CD4-positive, alpha-beta T cell (primary cell): ENCODE measurements at regions not wholly inside any gene's neighbourhood (a gene's known extent, or its start where the extent isn't known, plus 50 kb on each side); places are given as distances from the start of the nearest gene placed in this dataset.

ENCODE experiments used
- ATAC-seq: fragments of 200-7000 bp; cut with Tn5 transposase; one replicate; pipeline ENCODE4 v1.10.0; 2022; ENCODE audit warnings: mild to moderate bottlenecking; ENCODE audit not compliant: poor library complexity
- CTCF ChIA-PET: fragments of 350-600 bp; sonication (Branson Sonifier 250); formaldehyde crosslinking; loops from one replicate; lab custom pipeline; 2021; ENCODE audit warnings: antibody characterized with exemption, inconsistent platforms; lab: Charles Lee
- POLR2A ChIA-PET: fragments of 350-600 bp; sonication (Branson Sonifier 250); formaldehyde crosslinking; loops from one replicate; lab custom pipeline; 2021; ENCODE audit warnings: antibody characterized with exemption, inconsistent platforms; lab: Charles Lee
- DNase-seq, 14 experiments: peaks; one replicate each; pipeline ENCODE4 v3.0.0-alpha.2; 2013 to 2020; ENCODE audit warnings: mixed read lengths in 2 of 14
- H3K27ac ChIP-seq, 2 donors: one replicate each; pipeline versions ENCODE4 v1.5.1 to v1.7.0; 2013; ENCODE audit warnings: low read length in 2 of 2, low read depth in 1 of 2, mild to moderate bottlenecking in 1 of 2
- H3K27me3 ChIP-seq, 2 experiments: 1 replicate in 1 of 2; 2 replicates in 1 of 2; pipeline versions ENCODE4 v1.6.1 to v1.7.0; 2013; ENCODE audit warnings: low read length in 2 of 2, control low read depth in 1 of 2, mild to moderate bottlenecking in 1 of 2, moderate library complexity in 1 of 2; ENCODE audit not compliant: insufficient read depth in 2 of 2, control insufficient read depth in 1 of 2
- H3K36me3 ChIP-seq: one replicate; pipeline ENCODE4 v1.6.1; 2013; ENCODE audit warnings: low read length, control low read depth; ENCODE audit not compliant: insufficient read depth
- H3K4me1 ChIP-seq: one replicate; pipeline ENCODE4 v1.6.1; 2013; ENCODE audit warnings: low read length, control low read depth; ENCODE audit not compliant: insufficient read depth
- H3K4me3 ChIP-seq: one replicate; pipeline ENCODE4 v1.5.1; 2013; ENCODE audit warnings: mild to moderate bottlenecking, low read length, moderate library complexity
- H3K9me3 ChIP-seq, 2 experiments: 1 replicate in 1 of 2; 2 replicates in 1 of 2; pipeline versions ENCODE4 v1.6.1 to v1.7.0; 2013; ENCODE audit warnings: low read length in 2 of 2, mild to moderate bottlenecking in 2 of 2, control low read depth in 1 of 2, moderate library complexity in 1 of 2; ENCODE audit not compliant: control insufficient read depth in 1 of 2, insufficient read depth in 1 of 2
- H3K27ac Mint-ChIP-seq: one replicate; pipeline ENCODE4 v1.8.0; 2020; ENCODE audit warnings: mixed read lengths
- H3K27me3 Mint-ChIP-seq: one replicate; pipeline ENCODE4 v1.8.0; 2021; ENCODE audit warnings: mixed read lengths
- H3K36me3 Mint-ChIP-seq: one replicate; pipeline ENCODE4 v1.8.0; 2021; ENCODE audit warnings: low read depth, mixed read lengths
- H3K4me1 Mint-ChIP-seq: one replicate; pipeline ENCODE4 v1.8.0; 2021; ENCODE audit warnings: low read depth, mixed read lengths
- H3K4me3 Mint-ChIP-seq: one replicate; pipeline ENCODE4 v1.8.0; 2020; ENCODE audit warnings: mild to moderate bottlenecking, mixed read lengths
- H3K9me3 Mint-ChIP-seq: one replicate; pipeline ENCODE4 v1.8.0; 2020; ENCODE audit warnings: mixed read lengths
- CTCF ChIP-seq: fragments of 200-600 bp; IDR thresholded peaks from one replicate; pipeline ENCODE4 v1.8.0; 2022; ENCODE audit warnings: antibody characterized with exemption, mild to moderate bottlenecking
- intact Hi-C, 2 experiments: fragments of 100-400 bp; cut with DNase I in 1 of 2; cut with micrococcal nuclease in 1 of 2; formaldehyde crosslinking; loops; one replicate each; pipeline versions ENCODE4 v1.15.1 to v1.9.0; 2023 to 2025; cut with DNase I, micrococcal nuclease

- no peak for DNase-seq
- Histone ChIP-seq H3K4me1 (no peaks in the 10 kb centered on the region), H3K4me3 (no peak overlapping the region), H3K36me3 (no peaks in the 10 kb centered on the region), H3K27ac (no peak overlapping the region), H3K27me3 (no peaks in the 10 kb centered on the region), H3K9me3 (no peaks in the 10 kb centered on the region)
- intact Hi-C loops, result no loop called here
- CTCF ChIA-PET, result no interaction called here
- H3K36me3 Mint-ChIP-seq, result no peaks in the 10 kb centered on the region
- ATAC-seq, result no peak
- no peaks in the 10 kb centered on the region for H3K4me1 Mint-ChIP-seq
- TF ChIP-seq CTCF, result no peak
- POLR2A ChIA-PET, result no interaction called here
- H3K27ac Mint-ChIP-seq, result no peak overlapping the region
- peaks cover 2% of the 10 kb centered on the region for H3K9me3 Mint-ChIP-seq
- no peak overlapping the region for H3K4me3 Mint-ChIP-seq
- H3K27me3 Mint-ChIP-seq, result no peaks in the 10 kb centered on the region
Observed at GRCh38 chr4:110851989-110852388, 229.1 kb upstream of the PITX2 start.

- no peak for DNase-seq
- no peak for ATAC-seq
- intact Hi-C loops, result no loop called here
- CTCF ChIA-PET, result no interaction called here
- Mint-ChIP-seq H3K4me1 (no peaks in the 10 kb centered on the region), H3K27me3 (no peaks in the 10 kb centered on the region), H3K27ac (no peak overlapping the region), H3K9me3 (peaks cover 2% of the 10 kb centered on the region), H3K4me3 (no peak overlapping the region), H3K36me3 (no peaks in the 10 kb centered on the region)
- no peak overlapping the region for H3K27ac ChIP-seq
- TF ChIP-seq CTCF, result no peak
- H3K4me1 ChIP-seq, result no peaks in the 10 kb centered on the region
- no peaks in the 10 kb centered on the region for H3K9me3 ChIP-seq
- POLR2A ChIA-PET, result no interaction called here
- H3K36me3 ChIP-seq, result no peaks in the 10 kb centered on the region
- H3K27me3 ChIP-seq, result no peaks in the 10 kb centered on the region
- no peak overlapping the region for H3K4me3 ChIP-seq
Observed at GRCh38 chr4:110852793-110853192, 229.9 kb upstream of the PITX2 start.

GRCh38 chr4:110853242-110853641 lies 230.4 kb upstream of the PITX2 start:
- Mint-ChIP-seq H3K27ac (no peak overlapping the region), H3K4me3 (no peak overlapping the region), H3K27me3 (no peaks in the 10 kb centered on the region), H3K9me3 (peaks cover 2% of the 10 kb centered on the region), H3K36me3 (no peaks in the 10 kb centered on the region), H3K4me1 (no peaks in the 10 kb centered on the region)
- no peak overlapping the region for H3K4me3 ChIP-seq
- CTCF ChIA-PET, result no interaction called here
- H3K9me3 ChIP-seq, result no peaks in the 10 kb centered on the region
- ATAC-seq (no peak), DNase-seq (no peak)
- intact Hi-C loops, result no loop called here
- H3K27me3 ChIP-seq, result no peaks in the 10 kb centered on the region
- TF ChIP-seq CTCF, result no peak
- H3K27ac ChIP-seq, result no peak overlapping the region
- no peaks in the 10 kb centered on the region for H3K4me1 ChIP-seq
- H3K36me3 ChIP-seq, result no peaks in the 10 kb centered on the region
- POLR2A ChIA-PET, result no interaction called here
